ENCODE measurements at regions not wholly inside any gene's neighbourhood (a gene's known extent, or its start where the extent isn't known, plus 50 kb on each side); places are given as distances from the start of the nearest gene placed in this dataset.

GRCh38 chr2:858646-859045 is 92.0 kb upstream of the SNTG2 start:
- no peak for DNase-seq

DNA sequence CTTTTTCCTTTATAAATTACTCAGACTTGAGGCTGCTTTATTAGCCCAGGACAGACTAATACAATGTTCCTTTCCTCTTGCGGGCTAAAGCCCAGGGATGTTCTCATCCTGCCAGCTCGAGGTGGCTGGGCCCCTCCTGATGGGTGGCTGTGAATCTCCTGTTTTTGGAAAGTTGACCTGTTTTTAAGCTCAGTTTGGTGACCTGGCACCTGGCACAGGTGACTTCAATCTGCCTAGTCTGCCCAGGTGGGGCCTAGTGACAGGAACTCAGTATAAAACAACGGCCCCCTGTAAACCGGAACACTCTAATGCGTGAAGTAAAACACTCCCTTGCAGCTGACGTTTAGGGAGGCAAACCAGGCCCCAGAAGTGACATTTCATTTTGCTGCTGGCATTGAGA is 92.7 kb upstream of the SNTG2 start:
- no peak for DNase-seq

DNA sequence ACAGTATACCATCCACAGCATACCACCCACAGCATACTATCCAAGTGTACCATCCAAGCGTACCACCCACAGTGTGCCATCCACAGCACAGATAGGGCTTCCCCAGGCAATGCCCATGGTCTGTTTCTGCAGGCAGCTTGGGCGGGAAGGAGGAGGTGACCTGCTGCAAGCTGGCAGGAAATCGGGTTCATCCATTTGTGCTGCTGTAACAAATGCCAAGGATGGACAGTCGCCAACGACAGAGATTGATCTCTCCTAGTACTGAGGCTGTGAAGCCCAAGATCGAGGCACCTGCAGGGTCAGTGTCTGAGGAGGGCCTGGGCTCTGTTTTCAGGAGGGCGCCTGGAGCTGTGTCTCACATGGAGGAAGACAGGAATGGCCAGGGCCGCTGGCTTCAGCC is 93.6 kb upstream of the SNTG2 start:
- no peak for DNase-seq

DNA sequence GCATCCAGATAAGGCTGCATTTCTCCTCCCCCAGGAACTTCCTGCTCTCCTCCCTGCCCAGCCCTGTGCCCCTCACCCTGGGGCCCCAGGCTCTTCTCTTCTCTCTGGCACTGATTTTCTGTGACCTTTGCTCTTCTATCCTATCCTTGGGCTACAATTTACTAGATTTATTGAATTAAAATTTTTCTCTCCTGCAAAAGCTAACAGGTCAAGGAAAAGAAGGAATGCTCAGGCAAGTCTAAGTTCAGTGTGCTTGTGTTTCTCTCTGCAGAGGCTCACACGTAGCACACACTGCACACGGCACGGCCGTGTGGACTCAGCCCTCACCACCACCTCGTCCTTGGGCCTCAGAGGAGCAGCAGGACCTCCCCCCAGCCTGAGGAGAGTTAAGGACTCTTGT is 94.2 kb upstream of the SNTG2 start:
- no peak for DNase-seq

- no peak for DNase-seq
Measured at GRCh38 chr2:856041-856440, 94.6 kb upstream of the SNTG2 start.

DNA sequence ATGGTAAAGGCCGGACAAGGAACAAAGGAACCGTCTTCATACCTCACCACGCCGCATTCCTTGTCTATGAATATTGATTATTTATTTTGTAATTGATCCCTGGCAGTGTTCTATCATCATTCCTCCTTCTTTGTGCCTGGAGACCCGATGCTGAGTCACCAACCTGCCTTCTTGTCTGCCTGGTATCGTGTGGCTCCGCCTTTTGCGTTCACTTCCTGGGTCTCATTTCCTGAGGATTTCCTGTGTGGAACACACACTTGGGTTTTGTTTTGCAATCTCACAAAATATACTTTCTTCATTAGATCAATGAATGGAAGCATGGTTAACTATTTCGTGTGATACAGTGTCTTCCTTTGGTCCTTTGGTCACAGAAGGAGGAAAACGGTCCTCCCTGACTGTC is 95.5 kb upstream of the SNTG2 start:
- no peak for DNase-seq

DNA sequence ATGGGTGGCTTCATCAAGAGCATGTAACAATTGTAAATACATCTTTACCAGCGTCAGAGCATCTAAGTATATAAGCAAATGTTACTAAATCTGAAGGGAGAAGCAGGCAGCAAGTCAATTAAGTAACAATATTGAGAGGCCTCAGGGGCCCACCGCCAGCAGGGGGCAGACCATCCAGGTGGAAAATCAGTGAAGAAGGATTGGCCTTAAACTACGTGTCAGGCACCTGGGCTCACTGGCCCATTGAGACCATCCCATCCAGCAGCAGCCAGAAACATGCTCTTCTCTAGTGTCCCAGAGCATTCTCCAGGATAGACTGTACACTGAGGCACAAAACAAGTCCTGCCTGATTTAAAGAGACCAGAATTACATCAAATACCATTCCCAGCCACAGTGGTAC is 96.2 kb upstream of the SNTG2 start:
- DNase-seq: no peak

GRCh38 chr2:853203-853870 is 97.3 kb upstream of the SNTG2 start:
- no peak for DNase-seq

DNA sequence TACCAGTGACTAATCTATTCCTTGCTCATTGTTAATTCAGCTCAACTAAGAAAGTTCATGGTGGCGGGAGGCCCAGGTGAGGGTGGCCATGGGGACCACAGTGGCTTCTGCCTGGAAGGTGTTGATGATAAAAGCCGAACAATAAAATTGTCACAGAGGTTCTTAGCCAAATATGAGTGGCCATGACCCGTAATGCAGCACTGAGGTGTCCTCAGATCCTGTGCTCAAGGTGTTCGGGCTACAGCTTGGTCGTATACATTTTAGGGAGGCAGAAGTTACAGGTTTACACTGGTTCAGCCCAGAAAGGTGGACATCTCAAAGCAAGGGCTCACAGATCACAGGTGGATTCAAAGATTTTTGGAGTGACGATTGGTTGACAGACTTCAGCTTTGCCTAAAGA is 98.5 kb upstream of the SNTG2 start:
- DNase-seq: no peak

DNA sequence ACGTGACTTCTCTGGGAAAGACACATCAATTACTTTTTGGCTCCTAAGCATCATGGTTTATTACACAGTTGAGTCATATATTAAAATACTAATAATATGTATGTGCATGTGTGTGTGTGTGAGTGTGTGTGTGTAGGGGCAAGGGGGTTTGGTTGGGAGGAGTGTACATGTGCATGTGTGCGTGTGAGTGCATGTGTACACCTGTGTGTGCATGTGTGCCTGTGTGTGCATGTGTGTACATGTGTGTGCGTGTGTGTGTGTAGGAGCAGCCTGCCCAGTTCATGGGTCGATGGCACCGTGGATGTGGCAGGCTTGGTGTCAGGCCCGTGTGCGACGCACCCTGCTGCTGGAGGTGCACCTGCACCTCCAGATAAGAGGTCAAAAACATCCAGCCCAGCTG is 99.0 kb upstream of the SNTG2 start:
- no peak for DNase-seq

DNA sequence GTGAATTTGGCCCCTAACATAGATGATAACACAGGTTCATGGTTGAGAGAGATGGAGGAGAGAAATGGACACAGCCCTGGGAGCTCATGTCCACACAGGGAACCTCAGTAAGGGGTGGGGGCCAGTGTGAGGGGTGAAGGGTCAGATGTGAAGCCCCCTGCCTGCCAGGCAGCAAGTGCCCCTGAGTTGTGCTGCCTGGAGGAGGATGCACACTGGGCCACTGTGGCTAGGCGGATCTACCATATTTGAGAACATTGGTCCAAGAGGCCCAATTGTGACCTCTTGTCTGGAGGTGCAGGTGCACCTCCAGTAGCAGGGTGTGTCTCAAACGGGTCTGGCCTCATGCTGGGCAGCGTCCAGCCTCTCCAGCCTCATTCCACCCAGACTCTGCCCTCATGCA is 99.6 kb upstream of the SNTG2 start:
- DNase-seq: no peak

DNA sequence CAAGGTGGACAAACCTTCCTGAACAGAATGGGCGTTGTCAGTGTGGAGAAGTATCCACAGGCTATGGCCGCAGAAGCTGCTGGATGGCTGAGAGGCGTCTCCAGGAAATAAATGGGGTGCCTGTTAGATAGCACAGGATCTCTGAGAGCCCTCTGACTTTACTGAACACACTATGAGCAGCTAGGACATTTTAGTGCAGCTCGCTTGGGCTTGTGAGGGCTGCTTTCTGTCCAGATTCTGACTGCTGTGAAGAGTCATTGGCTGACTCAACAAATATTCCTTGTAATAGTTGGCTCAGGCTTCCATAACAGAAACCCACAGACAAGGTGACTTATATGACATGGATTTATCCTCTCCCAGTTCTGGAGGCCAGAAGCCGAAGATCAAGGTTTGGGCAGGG is 100.2 kb upstream of the SNTG2 start:
- DNase-seq: no peak

- no peak for DNase-seq
Measured at GRCh38 chr2:848099-848498, 102.5 kb upstream of the SNTG2 start.

GRCh38 chr2:847669-848068 is 103.0 kb upstream of the SNTG2 start:
- DNase-seq: no peak

GRCh38 chr2:844715-845114 is 105.9 kb upstream of the SNTG2 start:
- DNase-seq: no peak

DNA sequence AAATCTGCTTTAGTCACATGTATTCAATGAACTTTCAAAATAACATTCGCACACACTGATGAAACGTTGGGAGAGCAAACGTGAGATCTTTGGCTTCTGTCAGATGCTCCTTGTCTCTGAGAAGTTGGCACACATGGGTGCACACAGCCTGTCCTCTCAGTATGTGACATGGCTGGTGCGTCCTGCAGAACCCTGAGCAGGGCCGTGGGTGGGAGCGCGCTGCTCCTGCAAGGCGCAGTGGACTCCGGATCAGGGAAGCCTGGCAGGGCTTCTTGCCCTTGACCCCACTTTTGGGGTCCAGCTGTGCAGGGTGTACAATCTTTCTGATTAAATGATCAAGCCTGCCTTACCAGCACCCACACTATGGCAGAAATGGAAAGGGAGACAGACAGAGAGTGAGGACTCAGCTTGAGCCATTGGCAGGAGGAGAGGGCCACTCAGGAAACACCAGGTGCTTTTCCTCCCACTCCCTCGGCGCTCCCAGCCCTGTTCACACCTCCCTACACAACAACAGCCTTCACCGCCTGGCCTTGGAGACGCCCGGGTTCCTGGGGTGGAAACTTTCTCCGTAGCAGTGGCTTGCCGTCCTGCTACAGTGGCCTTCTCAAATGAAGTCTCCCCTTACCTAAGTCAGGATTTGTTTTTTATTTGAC is 108.4 kb upstream of the SNTG2 start:
- no peak for DNase-seq

GRCh38 chr2:841036-841435 is 109.6 kb upstream of the SNTG2 start:
- no peak for DNase-seq

DNA sequence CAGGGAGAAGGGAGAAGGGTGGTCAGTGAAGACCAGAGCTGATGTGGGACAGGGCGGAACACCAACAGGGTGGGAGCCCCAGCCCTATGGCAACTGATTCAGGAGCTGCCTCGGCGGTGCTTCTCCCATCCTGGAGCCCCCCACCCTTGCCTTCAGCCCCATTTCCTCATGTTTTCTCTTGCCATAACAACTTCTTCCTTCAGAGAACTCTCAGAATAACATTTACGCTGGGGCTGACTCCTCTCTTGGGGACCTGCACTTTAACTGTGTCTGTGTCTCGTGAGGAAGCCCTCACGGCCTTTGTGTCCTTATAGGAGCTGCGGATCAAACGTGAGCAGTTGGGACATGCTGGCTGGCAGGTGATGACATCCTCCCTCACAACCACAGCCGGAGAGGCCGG is 116.4 kb upstream of the SNTG2 start:
- no peak for DNase-seq

GRCh38 chr2:833180-833579 is 117.5 kb upstream of the SNTG2 start:
- DNase-seq: no peak

DNA sequence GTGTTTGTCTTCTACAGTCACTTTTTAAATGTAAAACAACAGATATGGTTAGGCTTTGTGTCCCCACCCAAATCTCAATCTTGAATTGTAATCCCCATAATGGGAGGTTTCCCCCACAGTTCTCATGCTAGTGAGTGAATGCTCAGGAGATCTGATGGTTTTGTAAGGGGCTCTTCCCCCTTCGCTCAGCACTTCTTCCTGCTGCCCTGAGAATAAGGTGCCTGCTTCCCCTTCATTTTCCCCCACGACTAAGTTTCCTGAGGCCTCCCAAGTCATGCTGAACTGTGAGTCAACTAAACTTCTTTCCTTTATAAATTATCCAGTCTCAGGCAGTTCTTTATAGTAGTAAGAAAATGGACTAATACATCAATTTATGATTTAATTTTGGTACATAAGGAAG is 118.0 kb upstream of the SNTG2 start:
- DNase-seq: no peak

DNA sequence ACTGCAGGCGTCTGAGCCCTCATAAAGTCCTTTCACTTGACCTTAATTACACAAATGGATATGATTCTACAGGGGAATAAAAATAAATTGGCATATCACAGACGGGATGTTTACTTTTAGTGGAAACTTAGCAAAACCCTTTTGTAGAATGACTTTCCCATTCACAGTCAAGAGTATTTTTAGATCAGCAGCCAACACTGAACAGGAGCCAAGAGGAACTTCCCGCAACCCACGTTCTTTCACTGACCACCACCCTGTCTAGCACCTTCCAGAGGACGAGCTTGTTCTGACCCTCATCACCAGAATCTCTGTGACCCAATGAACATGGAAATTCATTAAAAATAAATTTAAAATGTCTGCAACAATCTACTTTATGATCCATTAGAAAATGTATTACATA is 119.0 kb upstream of the SNTG2 start:
- no peak for DNase-seq

DNA sequence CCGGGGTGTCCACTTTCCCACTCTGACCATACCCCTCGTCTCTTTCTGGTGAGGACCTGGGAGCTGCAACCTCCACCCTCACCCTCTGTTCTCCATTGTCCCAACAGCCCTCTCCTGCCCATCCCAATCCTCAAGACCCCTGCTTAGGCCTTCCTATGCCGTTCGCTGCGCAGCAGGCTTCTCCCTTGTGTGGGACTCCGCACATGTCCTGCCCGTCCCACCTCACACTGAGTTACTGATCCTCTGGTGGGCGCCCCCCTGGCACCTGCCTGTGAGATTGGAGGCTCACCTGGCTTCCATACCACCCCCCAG is 119.5 kb upstream of the SNTG2 start:
- DNase-seq: no peak

DNA sequence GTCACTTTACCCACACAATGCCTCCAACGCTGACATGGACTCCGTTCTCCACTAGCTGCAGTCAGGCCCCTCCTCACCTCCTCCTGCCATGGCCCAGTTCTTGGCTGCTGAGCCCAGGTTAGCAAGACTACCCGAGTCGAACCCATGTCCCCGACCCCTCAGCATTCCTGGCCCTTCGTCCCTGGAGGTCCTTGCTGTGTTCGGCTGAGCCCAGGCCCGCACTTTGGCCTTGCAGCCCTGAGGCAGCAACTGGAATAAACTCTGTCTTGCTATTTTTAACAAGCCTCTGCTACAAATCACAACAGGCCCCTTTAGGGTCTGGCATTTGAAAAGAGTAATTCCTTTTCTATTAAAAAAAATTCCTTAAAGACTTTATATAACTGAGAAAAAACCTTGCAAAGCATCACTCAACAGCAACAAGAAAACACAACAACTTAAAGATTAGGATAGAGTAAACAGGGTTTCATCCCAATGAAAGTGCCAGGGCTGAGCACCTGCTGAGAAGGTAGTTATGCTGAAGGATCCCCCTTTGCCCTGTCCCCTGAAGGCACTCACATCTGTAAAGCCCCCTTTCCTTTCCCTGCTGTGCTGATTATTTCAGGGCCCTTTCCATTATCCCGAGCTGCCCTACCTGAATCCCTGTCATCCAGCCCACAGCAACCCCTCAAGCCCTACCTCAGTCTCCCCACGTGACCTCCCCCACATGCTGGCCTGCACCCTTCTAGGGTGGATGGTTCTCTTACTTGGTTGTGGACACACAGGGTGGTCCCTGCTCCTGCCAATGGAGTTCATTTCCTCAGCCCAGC is 120.0 kb upstream of the SNTG2 start:
- no peak for DNase-seq

GRCh38 chr2:829047-829446 is 121.6 kb upstream of the SNTG2 start:
- no peak for DNase-seq

DNA sequence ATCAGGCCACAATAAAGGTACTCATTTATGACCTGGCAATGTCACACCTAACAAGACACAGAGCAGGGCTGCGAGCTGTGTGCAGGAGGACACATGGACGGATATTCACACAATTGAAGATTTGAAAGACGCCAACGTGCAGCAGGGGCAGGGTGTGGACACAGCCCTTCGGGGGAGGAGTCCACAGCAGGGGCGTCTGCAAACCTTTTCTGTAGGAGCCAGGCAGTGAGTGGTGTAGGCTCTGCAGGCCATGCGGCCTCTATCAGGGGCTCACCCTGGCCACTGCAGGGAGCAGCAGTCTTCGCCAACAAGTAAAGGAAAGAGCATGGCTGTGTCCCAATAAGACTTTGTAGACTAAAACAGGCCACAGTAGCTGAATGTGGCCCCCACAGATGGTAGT is 125.7 kb upstream of the SNTG2 start:
- DNase-seq: no peak

Data from NCI-H510A (cell line).